Loucy (cell line): ENCODE measurements at regions not wholly inside any gene's neighbourhood (a gene's known extent, or its start where the extent isn't known, plus 50 kb on each side); places are given as distances from the start of the nearest gene placed in this dataset.

Source experiments
- H2AFZ ChIP-seq: fragments of 200-600 bp; sonication (generic); 2 replicates; pipeline ENCODE4 v1.6.0; 2016; ENCODE audit warnings: antibody characterized with exemption, mild to moderate bottlenecking, low read length, moderate library complexity
- H3F3A ChIP-seq: fragments of 200-600 bp; 2 replicates; pipeline ENCODE4 v1.6.0; 2016; ENCODE audit warnings: antibody characterized with exemption, low read depth, mild to moderate bottlenecking
- H3K27me3 ChIP-seq: fragments of 200-600 bp; sonication (generic); 2 replicates; pipeline ENCODE4 v1.6.1; 2014; ENCODE audit warnings: low read length, mild to moderate bottlenecking; ENCODE audit not compliant: insufficient read depth, poor library complexity, severe bottlenecking
- H3K36me3 ChIP-seq: fragments of 200-600 bp; sonication (generic); 2 replicates; pipeline ENCODE4 v1.6.1; 2016; ENCODE audit warnings: low read length; ENCODE audit not compliant: insufficient read depth
- H3K4me1 ChIP-seq: fragments of 200-600 bp; sonication (generic); 2 replicates; pipeline ENCODE4 v1.5.1; 2014; ENCODE audit warnings: low read length, mild to moderate bottlenecking; ENCODE audit not compliant: insufficient read depth, poor library complexity, severe bottlenecking
- H3K4me2 ChIP-seq: fragments of 200-600 bp; sonication (generic); 2 replicates; pipeline ENCODE4 v1.6.0; 2014; ENCODE audit warnings: antibody characterized with exemption, low read length, low read depth, mild to moderate bottlenecking; ENCODE audit not compliant: poor library complexity, severe bottlenecking
- H3K4me3 ChIP-seq: fragments of 200-600 bp; sonication (generic); 2 replicates; pipeline ENCODE4 v1.5.1; 2014; ENCODE audit warnings: low read length, mild to moderate bottlenecking, mixed read lengths; ENCODE audit not compliant: poor library complexity, severe bottlenecking
- H3K79me2 ChIP-seq: fragments of 200-600 bp; sonication (generic); 2 replicates; pipeline ENCODE4 v1.6.1; 2014; ENCODE audit warnings: low read length; ENCODE audit not compliant: insufficient read depth
- H3K9ac ChIP-seq: fragments of 200-600 bp; sonication (generic); 2 replicates; pipeline ENCODE4 v1.6.0; 2014; ENCODE audit warnings: mild to moderate bottlenecking, low read depth, low read length, moderate library complexity; ENCODE audit not compliant: poor library complexity, severe bottlenecking
- H3K9me2 ChIP-seq: fragments of 200-600 bp; sonication (generic); replicated peaks from 2 replicates; pipeline ENCODE4 v1.6.1; 2016; ENCODE audit warnings: low read depth, low read length, mixed read lengths
- H3K9me3 ChIP-seq: fragments of 200-600 bp; sonication (generic); 2 replicates; pipeline ENCODE4 v1.6.1; 2014; ENCODE audit warnings: mild to moderate bottlenecking, antibody characterized with exemption, low read length, low read depth; ENCODE audit not compliant: insufficient read depth
- H4K20me1 ChIP-seq: fragments of 200-600 bp; sonication (generic); 2 replicates; pipeline ENCODE4 v1.6.0; 2014; ENCODE audit warnings: antibody characterized with exemption, low read length, mild to moderate bottlenecking; ENCODE audit not compliant: insufficient read depth, poor library complexity, severe bottlenecking
- EZH2phosphoT487 ChIP-seq: fragments of 200-600 bp; IDR thresholded peaks from 2 replicates; pipeline ENCODE4 v1.6.1; 2018; ENCODE audit warnings: antibody characterized with exemption, mild to moderate bottlenecking, moderate library complexity, borderline replicate concordance
- TF ChIP-seq, protein P1 (sequence below): fragments of 200-600 bp; sonication (generic); conservative IDR thresholded peaks from 2 replicates; pipeline ENCODE4 v1.5.1; 2014; ENCODE audit warnings: mild to moderate bottlenecking, antibody characterized with exemption, low read length

DNA sequence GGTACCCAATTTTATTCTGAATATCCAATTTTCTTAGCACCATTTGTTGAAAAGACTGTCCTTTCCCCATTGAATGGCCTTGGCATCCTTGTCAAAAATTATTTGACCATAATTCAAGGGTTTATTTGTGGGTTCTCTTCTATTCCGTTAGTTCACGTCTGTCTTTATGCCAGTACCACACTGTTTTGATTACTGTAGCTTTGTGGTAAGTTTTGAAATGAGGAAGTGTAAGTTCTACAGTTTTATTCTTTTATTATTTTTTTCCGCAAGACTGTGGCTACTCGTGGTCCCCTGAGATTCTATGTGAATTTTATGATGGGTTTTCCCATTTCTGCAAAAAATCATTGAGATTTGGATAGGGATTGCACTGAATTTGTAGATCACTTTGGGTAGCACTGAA, 402.6 kb downstream of the PLK2 start:
- no peaks in the 10 kb centered on the region for H3F3A ChIP-seq
- no peaks in the 10 kb centered on the region for H3K36me3 ChIP-seq
- no peaks in the 10 kb centered on the region for H3K9me2 ChIP-seq
- H3K4me3 ChIP-seq = no peak overlapping the region
- H3K4me2 ChIP-seq = no peak overlapping the region
- no peaks in the 10 kb centered on the region for H4K20me1 ChIP-seq
- H2AFZ ChIP-seq = no peak overlapping the region
- H3K9ac ChIP-seq = no peak overlapping the region
- peaks cover 2% of the 10 kb centered on the region for H3K4me1 ChIP-seq
- H3K79me2 ChIP-seq = no peaks in the 10 kb centered on the region
- H3K27me3 ChIP-seq = no peaks in the 10 kb centered on the region
- TF ChIP-seq, protein P1, sequence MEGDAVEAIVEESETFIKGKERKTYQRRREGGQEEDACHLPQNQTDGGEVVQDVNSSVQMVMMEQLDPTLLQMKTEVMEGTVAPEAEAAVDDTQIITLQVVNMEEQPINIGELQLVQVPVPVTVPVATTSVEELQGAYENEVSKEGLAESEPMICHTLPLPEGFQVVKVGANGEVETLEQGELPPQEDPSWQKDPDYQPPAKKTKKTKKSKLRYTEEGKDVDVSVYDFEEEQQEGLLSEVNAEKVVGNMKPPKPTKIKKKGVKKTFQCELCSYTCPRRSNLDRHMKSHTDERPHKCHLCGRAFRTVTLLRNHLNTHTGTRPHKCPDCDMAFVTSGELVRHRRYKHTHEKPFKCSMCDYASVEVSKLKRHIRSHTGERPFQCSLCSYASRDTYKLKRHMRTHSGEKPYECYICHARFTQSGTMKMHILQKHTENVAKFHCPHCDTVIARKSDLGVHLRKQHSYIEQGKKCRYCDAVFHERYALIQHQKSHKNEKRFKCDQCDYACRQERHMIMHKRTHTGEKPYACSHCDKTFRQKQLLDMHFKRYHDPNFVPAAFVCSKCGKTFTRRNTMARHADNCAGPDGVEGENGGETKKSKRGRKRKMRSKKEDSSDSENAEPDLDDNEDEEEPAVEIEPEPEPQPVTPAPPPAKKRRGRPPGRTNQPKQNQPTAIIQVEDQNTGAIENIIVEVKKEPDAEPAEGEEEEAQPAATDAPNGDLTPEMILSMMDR = no peak
- no peak for TF ChIP-seq EZH2phosphoT487
- H3K9me3 ChIP-seq = peaks cover 3% of the 10 kb centered on the region; the same call in 1 of the 2 replicates

DNA sequence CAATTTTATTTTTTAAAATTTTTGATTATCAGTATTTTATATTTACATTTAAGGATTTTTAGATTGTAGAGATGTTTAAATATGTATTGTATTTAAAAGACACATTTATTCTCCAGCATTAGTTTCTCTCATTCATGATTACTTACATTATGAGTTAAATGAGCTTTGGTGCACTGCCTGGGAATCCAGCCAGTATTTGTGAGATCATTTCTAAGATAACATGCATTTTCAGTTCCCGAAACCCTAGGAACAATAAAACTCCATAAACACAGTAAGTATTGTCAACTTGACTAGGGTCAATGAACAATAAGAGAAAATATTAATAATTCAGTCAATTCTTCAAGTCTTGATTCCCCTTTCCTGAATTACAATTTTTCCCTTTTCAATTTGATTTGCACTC, 403.3 kb downstream of the PLK2 start:
- H4K20me1 ChIP-seq = no peaks in the 10 kb centered on the region
- no peaks in the 10 kb centered on the region for H3K79me2 ChIP-seq
- no peaks in the 10 kb centered on the region for H3F3A ChIP-seq
- no peak overlapping the region for H3K9ac ChIP-seq
- H3K36me3 ChIP-seq = no peaks in the 10 kb centered on the region
- H3K9me3 ChIP-seq = peaks cover 3% of the 10 kb centered on the region; the same call in 1 of the 2 replicates
- H3K27me3 ChIP-seq = no peaks in the 10 kb centered on the region
- no peak overlapping the region for H3K4me2 ChIP-seq
- no peak overlapping the region for H2AFZ ChIP-seq
- H3K9me2 ChIP-seq = no peaks in the 10 kb centered on the region
- peaks cover 2% of the 10 kb centered on the region for H3K4me1 ChIP-seq
- no peak overlapping the region for H3K4me3 ChIP-seq
- no peak for TF ChIP-seq EZH2phosphoT487
- TF ChIP-seq, protein P1 = no peak

DNA sequence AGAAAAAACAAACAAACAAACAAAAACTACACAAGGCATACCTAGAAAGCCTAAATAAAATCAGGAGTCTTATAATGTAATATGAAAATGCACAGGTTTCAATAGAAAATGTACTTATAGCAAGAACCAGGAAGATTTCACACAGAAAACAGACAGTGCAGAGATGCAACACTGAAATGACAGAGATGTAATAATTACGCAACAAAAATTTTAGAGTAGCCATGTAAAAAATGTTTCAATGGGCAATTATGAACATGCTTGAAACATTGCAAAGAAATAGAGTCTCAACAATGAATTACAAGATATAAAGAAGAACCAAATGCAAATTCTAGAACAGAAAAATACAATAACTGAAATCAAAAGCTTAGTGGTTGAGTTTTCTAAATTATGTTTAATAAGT, 405.9 kb downstream of the PLK2 start:
- Histone ChIP-seq H3K27me3 (no peaks in the 10 kb centered on the region), H3K4me2 (no peak overlapping the region), H2AFZ (no peak overlapping the region), H3K36me3 (no peaks in the 10 kb centered on the region), H3F3A (no peaks in the 10 kb centered on the region), H3K79me2 (no peaks in the 10 kb centered on the region), H3K9me2 (no peaks in the 10 kb centered on the region), H3K4me3 (no peak overlapping the region), H3K9ac (no peak overlapping the region), H4K20me1 (no peaks in the 10 kb centered on the region), H3K9me3 (peaks cover 3% of the 10 kb centered on the region; the same call in 1 of the 2 replicates), H3K4me1 (peaks cover under 1% of the 10 kb centered on the region)
- no peak for TF ChIP-seq EZH2phosphoT487
- TF ChIP-seq, protein P1 = no peak
